Naive thymus-derived CD4-positive, alpha-beta T cell (primary cell): ENCODE measurements at regions not wholly inside any gene's neighbourhood (a gene's known extent, or its start where the extent isn't known, plus 50 kb on each side); places are given as distances from the start of the nearest gene placed in this dataset.

Experiments
- ATAC-seq: fragments of 150-1000 bp; cut with Tn5 transposase; 2 replicates; pipeline ENCODE4 v1.10.0; 2021; ENCODE audit warnings: mild to moderate bottlenecking, moderate library complexity
- CTCF ChIA-PET: fragments of 350-600 bp; sonication (Branson Sonifier 250); formaldehyde crosslinking; loops from one replicate; lab custom pipeline; 2021; ENCODE audit warnings: antibody characterized with exemption; lab: Charles Lee
- POLR2A ChIA-PET: fragments of 350-600 bp; sonication (Branson Sonifier 250); formaldehyde crosslinking; loops from one replicate; lab custom pipeline; 2021; ENCODE audit warnings: antibody characterized with exemption, inconsistent platforms; lab: Charles Lee
- DNase-seq, 9 donors: peaks; one replicate each; pipeline versions ENCODE4 v3.0.0 to v3.0.0-alpha.2; 2020 to 2022; ENCODE audit warnings: mixed read lengths in 1 of 9
- H3K27ac ChIP-seq: one replicate; pipeline ENCODE4 v1.7.0; 2013; ENCODE audit warnings: mild to moderate bottlenecking, low read depth, low read length, moderate library complexity
- H3K27me3 ChIP-seq, 2 donors: one replicate each; pipeline ENCODE4 v1.7.0; 2013; ENCODE audit warnings: low read length in 2 of 2, mild to moderate bottlenecking in 2 of 2, moderate library complexity in 2 of 2; ENCODE audit not compliant: control insufficient read depth in 2 of 2, insufficient read depth in 2 of 2
- H3K36me3 ChIP-seq, 3 experiments: 1 replicate in 2 of 3; 2 replicates in 1 of 3; pipeline ENCODE4 v1.7.0; 2013; ENCODE audit warnings: low read length in 3 of 3, mild to moderate bottlenecking in 3 of 3, moderate library complexity in 1 of 3; ENCODE audit not compliant: insufficient read depth in 3 of 3, control insufficient read depth in 2 of 3
- H3K4me1 ChIP-seq, 2 donors: one replicate each; pipeline ENCODE4 v1.7.0; 2013; ENCODE audit warnings: low read length in 2 of 2, mild to moderate bottlenecking in 2 of 2, moderate library complexity in 1 of 2; ENCODE audit not compliant: control insufficient read depth in 2 of 2, insufficient read depth in 2 of 2
- H3K4me3 ChIP-seq: 2 replicates; pipeline ENCODE4 v1.7.0; 2013; ENCODE audit warnings: mild to moderate bottlenecking, low read length
- H3K9me3 ChIP-seq, 3 experiments: 1 replicate in 2 of 3; 2 replicates in 1 of 3; pipeline ENCODE4 v1.7.0; 2013; ENCODE audit warnings: low read length in 3 of 3; ENCODE audit not compliant: control insufficient read depth in 2 of 3
- H3K27ac Mint-ChIP-seq, 9 donors: one replicate each; pipeline ENCODE4 v1.8.0; 2020 to 2022; ENCODE audit warnings: mixed read lengths in 9 of 9, mild to moderate bottlenecking in 8 of 9, moderate library complexity in 5 of 9, inconsistent platforms in 2 of 9
- H3K27me3 Mint-ChIP-seq, 5 donors: one replicate each; pipeline ENCODE4 v1.8.0; 2021 to 2022; ENCODE audit warnings: mixed read lengths in 5 of 5, mild to moderate bottlenecking in 1 of 5
- H3K36me3 Mint-ChIP-seq, 5 donors: one replicate each; pipeline ENCODE4 v1.8.0; 2020 to 2022; ENCODE audit warnings: mixed read lengths in 5 of 5, mild to moderate bottlenecking in 3 of 5, inconsistent platforms in 1 of 5
- H3K4me1 Mint-ChIP-seq, 7 donors: one replicate each; pipeline ENCODE4 v1.8.0; 2020 to 2022; ENCODE audit warnings: mixed read lengths in 7 of 7, mild to moderate bottlenecking in 3 of 7, inconsistent platforms in 1 of 7
- H3K4me3 Mint-ChIP-seq, 10 donors: one replicate each; pipeline ENCODE4 v1.8.0; 2020 to 2022; ENCODE audit warnings: mild to moderate bottlenecking in 10 of 10, mixed read lengths in 10 of 10, moderate library complexity in 6 of 10, inconsistent platforms in 2 of 10
- H3K9me3 Mint-ChIP-seq, 11 donors: one replicate each; pipeline ENCODE4 v1.8.0; 2020 to 2022; ENCODE audit warnings: mixed read lengths in 11 of 11, mild to moderate bottlenecking in 4 of 11, inconsistent platforms in 1 of 11, moderate library complexity in 1 of 11
- intact Hi-C, 2 donors: fragments of 100-400 bp; cut with micrococcal nuclease; formaldehyde crosslinking; loops; one replicate each; pipeline ENCODE4 v1.15.1; 2023

DNA sequence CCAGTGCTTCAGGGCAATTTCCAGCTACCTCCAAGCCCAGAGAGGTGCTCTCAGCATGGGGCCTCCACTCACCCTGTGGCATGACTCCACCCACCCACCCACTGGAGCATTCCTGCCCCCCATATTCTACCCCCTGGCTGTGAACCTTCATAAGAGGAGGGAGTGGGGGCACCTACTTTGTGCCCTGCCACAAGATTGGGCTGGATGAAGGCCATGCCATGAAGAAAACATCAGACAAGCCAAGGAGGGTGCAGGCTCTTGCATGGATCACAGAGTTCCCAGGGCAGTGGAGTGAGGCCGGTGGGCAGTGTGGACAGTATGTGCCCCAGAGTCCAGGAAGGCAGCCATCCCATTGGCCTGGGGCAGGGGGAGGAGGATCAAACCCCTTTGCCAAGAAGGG, 97.8 kb downstream of the UQCRFS1 start:
- ChIA-PET CTCF (no interaction called here), POLR2A (no interaction called here)
- Mint-ChIP-seq H3K4me3 (no peak overlapping the region), H3K4me1 (no peaks in the 10 kb centered on the region), H3K27me3 (peaks cover 0 to 20% (median 2%) of the 10 kb centered on the region in 5 donors), H3K27ac (peak overlapping the region in 1 of 9 donors; percentile 13), H3K9me3 (peaks cover 0 to 10% (median 3%) of the 10 kb centered on the region in 11 donors), H3K36me3 (no peaks in the 10 kb centered on the region)
- H3K27ac ChIP-seq, result no peak overlapping the region
- no peak overlapping the region for H3K4me3 ChIP-seq
- H3K27me3 ChIP-seq, result no peaks in the 10 kb centered on the region
- intact Hi-C loops, result no loop called here
- H3K36me3 ChIP-seq, result no peaks in the 10 kb centered on the region
- no peak for DNase-seq
- no peaks in the 10 kb centered on the region for H3K4me1 ChIP-seq
- ATAC-seq, result no peak
- no peaks in the 10 kb centered on the region for H3K9me3 ChIP-seq

DNA sequence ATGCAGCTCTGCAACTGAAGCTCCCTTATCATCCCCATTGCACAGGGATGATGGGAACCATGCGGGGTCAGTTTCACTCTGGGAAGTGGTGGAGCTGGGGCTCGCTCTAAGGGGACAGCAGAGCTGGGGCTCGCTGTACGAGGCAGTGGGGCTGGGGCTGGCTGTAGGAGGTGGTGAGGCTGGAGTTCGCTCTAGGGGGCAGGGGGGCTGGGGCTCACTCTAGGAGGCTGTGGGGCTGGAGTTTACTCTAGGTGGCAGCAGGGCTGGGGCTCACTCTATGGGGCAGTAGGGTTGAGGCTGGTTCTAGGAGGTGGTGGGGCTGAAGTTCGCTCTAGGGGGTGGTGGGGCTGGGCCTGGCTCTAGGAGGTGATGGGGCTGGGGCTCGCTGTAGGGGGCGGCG, 99.1 kb downstream of the UQCRFS1 start:
- Mint-ChIP-seq H3K4me1 (no peaks in the 10 kb centered on the region), H3K36me3 (no peaks in the 10 kb centered on the region)

GRCh38 chr19:29111576-29111975, 101.4 kb downstream of the UQCRFS1 start:
- Mint-ChIP-seq H3K4me1 (no peaks in the 10 kb centered on the region), H3K27ac (no peak overlapping the region), H3K27me3 (peaks cover 0 to 14% (median 9%) of the 10 kb centered on the region in 5 donors), H3K36me3 (no peaks in the 10 kb centered on the region), H3K9me3 (peaks cover 0 to 5% (median under 1%) of the 10 kb centered on the region in 11 donors), H3K4me3 (no peak overlapping the region)
- DNase-seq (no peak), ATAC-seq (no peak)
- no peak overlapping the region for H3K27ac ChIP-seq
- H3K36me3 ChIP-seq, result no peaks in the 10 kb centered on the region
- intact Hi-C loops, result no loop called here
- no peaks in the 10 kb centered on the region for H3K4me1 ChIP-seq
- no peak overlapping the region for H3K4me3 ChIP-seq
- H3K9me3 ChIP-seq, result no peaks in the 10 kb centered on the region
- no peaks in the 10 kb centered on the region for H3K27me3 ChIP-seq
- POLR2A ChIA-PET, result no interaction called here
- CTCF ChIA-PET, result no interaction called here

More for the DNA sequence above, 99.1 kb downstream of the UQCRFS1 start:
- ChIA-PET POLR2A (no interaction called here), CTCF (no interaction called here)
- no peak overlapping the region for H3K4me3 ChIP-seq
- peaks cover 0 to 10% (median 2%) of the 10 kb centered on the region in 11 donors for H3K9me3 Mint-ChIP-seq
- peaks cover 0 to 9% (median 4%) of the 10 kb centered on the region in 5 donors for H3K27me3 Mint-ChIP-seq
- H3K4me1 ChIP-seq, result no peaks in the 10 kb centered on the region
- no peak overlapping the region for H3K27ac Mint-ChIP-seq
- no peaks in the 10 kb centered on the region for H3K36me3 ChIP-seq
- H3K9me3 ChIP-seq, result no peaks in the 10 kb centered on the region
- DNase-seq (no peak), ATAC-seq (no peak)
- H3K27ac ChIP-seq, result no peak overlapping the region
- H3K27me3 ChIP-seq, result no peaks in the 10 kb centered on the region
- intact Hi-C loops, result no loop called here
- no peak overlapping the region for H3K4me3 Mint-ChIP-seq

GRCh38 chr19:29107831-29108230, 105.1 kb downstream of the UQCRFS1 start:
- no peaks in the 10 kb centered on the region for H3K4me1 Mint-ChIP-seq
- Histone ChIP-seq H3K27ac (no peak overlapping the region), H3K9me3 (no peaks in the 10 kb centered on the region), H3K36me3 (no peaks in the 10 kb centered on the region), H3K4me1 (no peaks in the 10 kb centered on the region), H3K27me3 (no peaks in the 10 kb centered on the region), H3K4me3 (no peak overlapping the region)
- peaks cover 0 to 20% (median 9%) of the 10 kb centered on the region in 5 donors for H3K27me3 Mint-ChIP-seq
- CTCF ChIA-PET, result no interaction called here
- POLR2A ChIA-PET, result no interaction called here
- ATAC-seq (no peak), DNase-seq (no peak)
- intact Hi-C loops, result loop anchor here in 1 of 2 donors (2.0 kb wide), 1 partner anchor 49 kb away; no protein-coding TSS in a partner anchor
- H3K36me3 Mint-ChIP-seq, result no peaks in the 10 kb centered on the region
- no peak overlapping the region for H3K4me3 Mint-ChIP-seq
- peaks cover 0 to 8% (median 2%) of the 10 kb centered on the region in 11 donors for H3K9me3 Mint-ChIP-seq
- no peak overlapping the region for H3K27ac Mint-ChIP-seq

GRCh38 chr19:29106346-29106885, 106.5 kb downstream of the UQCRFS1 start:
- Mint-ChIP-seq H3K36me3 (no peaks in the 10 kb centered on the region), H3K27me3 (peaks cover 0 to 20% (median 8%) of the 10 kb centered on the region in 5 donors), H3K4me1 (no peaks in the 10 kb centered on the region), H3K27ac (no peak overlapping the region), H3K9me3 (peaks cover 0 to 8% (median 5%) of the 10 kb centered on the region in 11 donors), H3K4me3 (no peak overlapping the region)
- no peaks in the 10 kb centered on the region for H3K4me1 ChIP-seq
- ChIA-PET CTCF (no interaction called here), POLR2A (no interaction called here)
- DNase-seq (no peak), ATAC-seq (no peak)
- H3K36me3 ChIP-seq, result no peaks in the 10 kb centered on the region
- no peaks in the 10 kb centered on the region for H3K27me3 ChIP-seq
- intact Hi-C loops, result loop anchor here in 1 of 2 donors (2.0 kb wide), 1 partner anchor 48 kb away; no protein-coding TSS in a partner anchor
- H3K4me3 ChIP-seq, result no peak overlapping the region
- H3K9me3 ChIP-seq, result no peaks in the 10 kb centered on the region
- H3K27ac ChIP-seq, result no peak overlapping the region

DNA sequence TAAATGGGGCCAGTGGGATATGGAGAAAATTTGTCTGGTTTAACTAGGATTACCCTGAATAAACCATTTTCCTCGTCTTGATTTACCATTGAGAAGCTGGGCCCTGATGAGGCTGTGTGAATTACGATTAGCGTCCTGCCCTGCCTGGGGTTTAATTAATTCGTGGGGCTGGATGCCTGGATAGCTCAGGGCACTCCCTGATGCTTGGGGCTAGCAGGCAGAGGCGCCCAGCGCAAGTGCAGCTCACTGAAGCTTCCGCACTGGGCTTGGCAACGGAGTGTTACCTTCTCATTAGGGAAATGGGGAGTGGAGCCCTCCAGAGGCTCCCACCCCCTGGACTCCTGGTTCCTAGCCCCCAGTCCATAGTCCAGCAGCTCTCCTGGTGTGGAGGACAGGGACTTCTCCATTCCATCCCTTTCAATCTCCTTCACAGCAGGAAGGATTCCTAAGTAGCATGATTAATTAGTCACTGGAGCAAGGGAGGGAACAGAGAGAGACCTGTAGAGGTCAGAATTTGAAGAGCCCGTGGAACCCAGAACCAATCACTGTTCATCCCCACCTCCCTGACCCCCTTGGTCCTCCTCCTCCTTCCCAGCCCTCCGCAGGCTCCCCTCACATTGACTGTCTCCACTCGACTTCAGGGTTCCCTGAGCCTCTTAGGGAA, 107.2 kb downstream of the UQCRFS1 start:
- DNase-seq (no peak), ATAC-seq (no peak)
- ChIA-PET POLR2A (no interaction called here), CTCF (no interaction called here)
- H3K9me3 ChIP-seq, result no peaks in the 10 kb centered on the region
- Mint-ChIP-seq H3K9me3 (peaks cover 0 to 8% (median 5%) of the 10 kb centered on the region in 11 donors), H3K27ac (no peak overlapping the region), H3K4me3 (no peak overlapping the region), H3K27me3 (peaks cover 0 to 19% (median 8%) of the 10 kb centered on the region in 5 donors), H3K4me1 (no peaks in the 10 kb centered on the region), H3K36me3 (peaks cover 0 to under 1% (median 0%) of the 10 kb centered on the region in 5 donors)
- no peaks in the 10 kb centered on the region for H3K4me1 ChIP-seq
- H3K27me3 ChIP-seq, result no peaks in the 10 kb centered on the region
- H3K27ac ChIP-seq, result no peak overlapping the region
- intact Hi-C loops, result loop anchor here in 1 of 2 donors (2.0 kb wide), 1 partner anchor 47 kb away; no protein-coding TSS in a partner anchor
- H3K4me3 ChIP-seq, result no peak overlapping the region
- no peaks in the 10 kb centered on the region for H3K36me3 ChIP-seq
